HG03565 (cell line): ENCODE measurements at regions not wholly inside any gene's neighbourhood (a gene's known extent, or its start where the extent isn't known, plus 50 kb on each side); places are given as distances from the start of the nearest gene placed in this dataset.
"Not testable (repeated sequence)": the region's sequence is repeated elsewhere in the genome, so short reads cannot be mapped to it uniquely, and the experiment has no call there.

Experiments used
- ATAC-seq: cut with Tn5 transposase; IDR thresholded peaks from one replicate; pipeline ENCODE4 v1.9.1; 2021; ENCODE audit warnings: mild to moderate bottlenecking, moderate library complexity; ENCODE audit not compliant: unreplicated experiment

DNA sequence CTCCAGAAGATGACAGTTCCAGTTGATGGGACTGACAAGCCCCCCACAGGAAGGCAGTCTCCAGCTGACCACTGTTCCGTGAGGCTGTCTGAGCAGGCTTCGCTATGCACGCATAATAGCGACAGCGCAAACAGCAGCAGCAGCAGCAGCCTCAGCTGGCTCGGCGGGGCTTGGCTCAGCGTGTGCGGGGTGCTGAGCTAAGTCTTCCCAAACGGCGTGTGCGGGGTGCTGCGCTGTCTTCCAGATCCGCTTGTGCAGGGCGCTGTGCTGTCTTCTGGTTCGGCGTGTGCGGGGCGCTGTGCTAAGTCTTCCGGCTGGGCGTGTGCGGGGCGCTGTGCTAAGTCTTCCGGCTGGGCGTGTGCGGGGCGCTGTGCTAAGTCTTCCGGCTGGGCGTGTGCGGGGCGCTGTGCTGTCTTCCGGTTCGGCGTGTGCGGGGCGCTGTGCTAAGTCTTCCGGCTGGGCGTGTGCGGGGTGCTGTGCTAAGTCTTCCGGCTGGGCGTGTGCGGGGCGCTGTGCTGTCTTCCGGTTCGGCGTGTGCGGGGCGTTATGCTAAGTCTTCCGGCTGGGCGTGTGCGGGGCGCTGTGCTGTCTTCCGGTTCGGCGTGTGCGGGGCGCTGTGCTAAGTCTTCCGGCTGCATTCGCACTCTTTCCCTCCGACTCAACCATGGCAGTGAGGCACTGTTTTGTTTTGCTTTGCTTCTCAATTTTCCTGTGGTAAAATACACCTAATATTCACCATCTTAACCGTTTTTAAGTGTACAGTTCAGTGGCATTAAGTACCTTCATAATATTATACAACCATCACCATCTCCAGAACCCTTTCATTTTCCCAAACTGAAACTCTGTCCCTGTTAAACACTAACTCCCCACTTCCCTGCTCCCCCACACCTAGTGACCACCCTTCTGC is 156.1 kb downstream of the BMP7 start:
- ATAC-seq: not testable (repeated sequence)

DNA sequence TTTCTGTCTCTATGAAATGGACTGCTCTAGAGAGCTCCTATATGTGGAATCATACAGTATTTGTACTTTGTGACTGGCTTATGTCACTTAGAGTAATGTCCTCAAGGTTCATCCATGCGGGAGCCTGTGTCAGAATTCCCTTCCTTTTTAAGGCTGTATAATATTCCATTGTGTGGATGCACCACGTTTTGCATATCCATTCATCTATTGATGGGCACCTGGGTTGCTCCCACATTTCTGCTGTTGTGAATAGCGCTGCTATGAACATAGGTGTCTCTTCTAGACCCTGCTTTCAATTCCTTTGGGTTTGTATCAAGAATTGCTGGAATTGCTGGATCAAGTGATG is 155.4 kb downstream of the BMP7 start:
- ATAC-seq: no peak

DNA sequence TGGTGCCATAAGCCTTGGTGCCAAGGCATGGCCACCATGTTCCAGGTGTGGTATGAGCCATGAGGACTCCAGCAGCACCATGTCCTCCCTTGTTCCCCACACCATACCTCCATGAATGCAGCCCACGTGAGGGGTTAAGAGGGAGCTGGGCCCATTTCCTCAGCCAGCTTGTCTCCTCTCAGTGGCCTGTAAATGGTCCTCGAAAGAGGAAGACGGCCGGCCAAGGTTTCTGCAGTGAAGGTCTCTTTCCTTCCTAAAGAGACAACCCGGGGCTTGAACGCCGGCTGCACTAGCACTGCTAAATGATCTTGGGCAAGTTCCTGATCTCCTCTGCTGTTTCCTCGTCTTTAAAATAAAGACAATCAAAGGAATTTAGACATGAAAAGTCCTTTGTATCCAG is 154.0 kb downstream of the BMP7 start:
- ATAC-seq: no peak

DNA sequence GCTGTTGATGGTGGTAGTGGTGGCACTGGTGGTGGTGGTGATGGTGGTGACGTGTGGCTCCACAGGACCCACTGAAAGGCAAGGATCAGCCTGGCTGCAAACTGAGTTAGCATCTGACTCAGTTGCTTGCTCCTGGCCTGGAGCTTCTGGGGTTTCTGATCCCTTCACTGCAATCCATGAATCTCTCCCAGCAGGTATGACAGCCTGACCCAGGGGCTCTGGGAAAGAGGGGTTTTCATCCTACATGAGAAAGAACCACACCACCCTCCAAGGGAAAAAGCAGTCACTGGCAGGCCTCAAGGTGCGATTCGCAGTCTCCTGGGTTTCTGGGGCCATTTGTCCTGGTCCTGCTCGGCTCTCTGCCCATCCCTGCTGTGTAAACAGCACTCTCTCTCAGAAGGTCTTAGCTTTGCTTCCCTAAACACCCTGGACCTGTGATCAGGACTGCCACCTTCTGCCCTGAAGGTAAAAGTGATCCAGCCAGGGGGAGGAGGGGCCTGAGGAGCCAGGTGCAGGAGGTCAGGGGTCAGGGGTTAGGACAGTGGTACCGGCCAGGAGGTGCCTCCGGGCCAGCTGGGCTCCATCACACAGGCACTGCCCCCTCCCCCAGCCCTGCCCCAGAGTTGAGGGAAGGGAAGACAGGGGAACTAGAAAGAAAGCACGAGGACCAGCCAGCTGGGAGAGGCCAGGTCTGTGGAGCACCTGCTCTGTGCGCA is 152.0 kb downstream of the BMP7 start:
- no peak for ATAC-seq

DNA sequence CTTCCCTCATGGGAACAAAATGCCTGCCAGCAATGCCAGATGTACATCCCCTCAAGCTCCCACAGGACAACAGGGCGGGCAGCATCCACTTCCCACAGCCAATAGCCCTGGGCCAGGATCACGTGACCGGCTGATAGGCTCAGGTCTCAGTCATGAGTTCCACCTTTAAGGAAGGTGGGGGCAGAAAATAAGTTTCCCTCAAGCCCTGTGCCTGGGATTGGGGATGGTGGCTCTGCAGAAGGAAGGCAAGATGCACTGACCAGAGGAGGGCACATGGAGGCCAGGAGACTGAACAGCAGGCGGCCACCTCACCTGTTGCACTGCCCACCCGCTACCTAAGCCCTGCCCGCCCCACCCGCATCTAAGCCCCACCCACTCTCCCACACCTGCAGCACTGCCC is 149.1 kb downstream of the BMP7 start:
- no peak for ATAC-seq

DNA sequence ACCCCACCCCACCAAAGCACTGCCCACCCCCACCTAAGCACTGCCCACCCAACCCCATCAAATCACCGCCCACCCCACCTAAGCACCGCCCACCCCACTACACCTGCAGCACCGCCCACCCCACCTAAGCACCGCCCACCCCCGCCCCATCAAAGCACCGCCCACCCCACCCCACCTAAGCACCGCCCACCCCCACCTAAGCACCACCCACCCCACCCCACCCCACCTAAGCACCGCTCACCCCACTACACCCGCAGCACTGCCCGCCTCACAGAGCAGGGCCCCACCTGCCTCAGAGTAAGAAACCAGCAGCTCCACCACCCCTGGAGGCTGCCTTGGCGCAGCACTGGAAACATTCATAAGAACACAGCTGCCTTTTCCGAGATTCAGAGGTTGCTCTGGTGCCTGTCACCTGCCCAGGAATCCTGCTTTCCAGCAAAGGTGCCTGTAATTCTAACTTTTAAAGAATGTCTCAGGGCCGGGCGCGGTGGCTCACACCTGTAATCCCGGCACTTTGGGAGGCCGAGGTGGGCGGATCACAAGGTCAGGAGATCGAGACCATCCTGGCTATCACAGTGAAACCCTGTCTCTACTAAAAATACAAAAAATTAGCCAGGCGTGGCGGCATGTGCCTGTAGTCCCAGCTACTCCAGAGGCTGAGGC is 148.2 kb downstream of the BMP7 start:
- no peak for ATAC-seq
